Neuronal stem cell (in vitro differentiated cells): ENCODE measurements at regions not wholly inside any gene's neighbourhood (a gene's known extent, or its start where the extent isn't known, plus 50 kb on each side); places are given as distances from the start of the nearest gene placed in this dataset.

Experiments used
- DNase-seq: peaks from one replicate; pipeline ENCODE4 v3.0.0-alpha.2; 2013; ENCODE audit warnings: low spot score
- H2AFZ ChIP-seq: one replicate; pipeline ENCODE4 v1.6.1; 2013; ENCODE audit warnings: mild to moderate bottlenecking, low read length, inconsistent platforms
- H2AK5ac ChIP-seq: 2 replicates; pipeline ENCODE4 v1.6.1; 2013; ENCODE audit warnings: low read depth, mild to moderate bottlenecking, inconsistent platforms, low read length, moderate library complexity, mixed read lengths
- H2BK120ac ChIP-seq: 2 replicates; pipeline ENCODE4 v1.6.1; 2013; ENCODE audit warnings: low read depth, mild to moderate bottlenecking, inconsistent platforms, low read length, moderate library complexity, mixed read lengths
- H2BK12ac ChIP-seq: one replicate; pipeline ENCODE4 v1.6.1; 2013; ENCODE audit warnings: low read length, inconsistent platforms
- H2BK15ac ChIP-seq: 2 replicates; pipeline ENCODE4 v1.6.1; 2013; ENCODE audit warnings: mild to moderate bottlenecking, low read length, inconsistent platforms, mixed read lengths
- H2BK5ac ChIP-seq: one replicate; pipeline ENCODE4 v1.6.1; 2013; ENCODE audit warnings: inconsistent platforms, mild to moderate bottlenecking, low read length, moderate library complexity
- H3K14ac ChIP-seq: one replicate; pipeline ENCODE4 v1.6.1; 2013; ENCODE audit warnings: low read length, inconsistent platforms
- H3K18ac ChIP-seq: 2 replicates; pipeline ENCODE4 v1.6.1; 2013; ENCODE audit warnings: low read length, inconsistent platforms
- H3K23ac ChIP-seq: 2 replicates; pipeline ENCODE4 v1.6.1; 2013; ENCODE audit warnings: low read depth, mild to moderate bottlenecking, mixed read lengths, low read length, inconsistent platforms; ENCODE audit not compliant: poor library complexity
- H3K27ac ChIP-seq: replicated peaks from 3 replicates; pipeline ENCODE4 v1.5.1; 2013; ENCODE audit warnings: low read length, inconsistent platforms
- H3K27me3 ChIP-seq, 3 experiments: 2 replicates each; pipeline ENCODE4 v1.6.1; 2013; ENCODE audit warnings: low read length in 3 of 3, mild to moderate bottlenecking in 2 of 3, inconsistent platforms in 1 of 3, low read depth in 1 of 3, mixed read lengths in 1 of 3, moderate library complexity in 1 of 3; ENCODE audit not compliant: control insufficient read depth in 3 of 3, insufficient read depth in 3 of 3
- H3K36me3 ChIP-seq, 2 donors: replicated peaks in 1 of 2; 2 replicates each; pipeline ENCODE4 v1.6.1; 2013; ENCODE audit warnings: low read length in 2 of 2; ENCODE audit not compliant: control insufficient read depth in 2 of 2, insufficient read depth in 2 of 2
- H3K4ac ChIP-seq: 2 replicates; pipeline ENCODE4 v1.6.1; 2013; ENCODE audit warnings: inconsistent platforms, mild to moderate bottlenecking, low read length, moderate library complexity
- H3K4me1 ChIP-seq, 2 donors: 1 replicate in 1 of 2; 2 replicates in 1 of 2; pipeline ENCODE4 v1.6.1; 2013; ENCODE audit warnings: low read length in 2 of 2, low read depth in 1 of 2; ENCODE audit not compliant: control insufficient read depth in 2 of 2, insufficient read depth in 1 of 2
- H3K4me2 ChIP-seq: one replicate; pipeline ENCODE4 v1.6.1; 2013; ENCODE audit warnings: mild to moderate bottlenecking, low read length, inconsistent platforms; ENCODE audit not compliant: insufficient read depth, poor library complexity, severe bottlenecking
- H3K4me3 ChIP-seq, 2 donors: 2 replicates each; pipeline ENCODE4 v1.5.1; 2013; ENCODE audit warnings: low read length in 2 of 2, mild to moderate bottlenecking in 2 of 2, inconsistent platforms in 1 of 2, moderate library complexity in 1 of 2
- H3K79me1 ChIP-seq: one replicate; pipeline ENCODE4 v1.6.1; 2013; ENCODE audit warnings: low read depth, mild to moderate bottlenecking, inconsistent platforms, low read length, moderate library complexity
- H3K9ac ChIP-seq: one replicate; pipeline ENCODE4 v1.6.1; 2013; ENCODE audit warnings: mild to moderate bottlenecking, low read depth, low read length, inconsistent platforms; ENCODE audit not compliant: poor library complexity
- H3K9me3 ChIP-seq, 2 donors: replicated peaks in 1 of 2; 2 replicates each; pipeline versions ENCODE3 to v1.6.1; 2013; ENCODE audit warnings: low read length in 2 of 2, mild to moderate bottlenecking in 2 of 2, inconsistent platforms in 1 of 2, low read depth in 1 of 2, mixed read lengths in 1 of 2, moderate library complexity in 1 of 2; ENCODE audit not compliant: control insufficient read depth in 2 of 2, insufficient read depth in 1 of 2
- H4K8ac ChIP-seq: one replicate; pipeline ENCODE4 v1.6.1; 2013; ENCODE audit warnings: low read depth, mild to moderate bottlenecking, inconsistent platforms, low read length, moderate library complexity
- H4K91ac ChIP-seq: one replicate; pipeline ENCODE4 v1.6.1; 2013; ENCODE audit warnings: low read length, low read depth, mild to moderate bottlenecking, inconsistent platforms; ENCODE audit not compliant: poor library complexity
- WGBS, 2 donors: extraction: QIAGEN DNeasy Blood & Tissue Kit; methylation state at CpG; one replicate each; pipeline ENCODE4 v1.1.7; 2013; ENCODE audit warnings: missing lambda C conversion rate in 2 of 2, mixed read lengths in 1 of 2; ENCODE audit not compliant: insufficient read length in 2 of 2, insufficient replicate concordance in 1 of 2; ENCODE audit errors: extremely low coverage in 2 of 2; 5-methylcytosine and 5-hydroxymethylcytosine counted together

GRCh38 chr4:60865273-60865672 lies 334.9 kb upstream of the ADGRL3 start:
- no peak overlapping the region for H4K8ac ChIP-seq
- no peak overlapping the region for H2AK5ac ChIP-seq
- H3K14ac ChIP-seq: no peak overlapping the region
- DNase-seq: no peak
- H2BK12ac ChIP-seq: no peak overlapping the region
- H3K4me2 ChIP-seq: no peak overlapping the region
- no peaks in the 10 kb centered on the region for H3K27me3 ChIP-seq
- no CpG with 5 or more reads among the region's 4 CpGs for WGBS, 2 donors
- no peak overlapping the region for H2BK15ac ChIP-seq
- no peak overlapping the region for H3K4me3 ChIP-seq
- H3K9me3 ChIP-seq: no peaks in the 10 kb centered on the region
- no peak overlapping the region for H3K27ac ChIP-seq
- H3K9ac ChIP-seq: no peak overlapping the region
- H3K36me3 ChIP-seq: no peaks in the 10 kb centered on the region
- no peak overlapping the region for H2BK120ac ChIP-seq
- H4K91ac ChIP-seq: no peak overlapping the region
- no peak overlapping the region for H3K4ac ChIP-seq
- H3K4me1 ChIP-seq: no peaks in the 10 kb centered on the region
- no peak overlapping the region for H2BK5ac ChIP-seq
- no peak overlapping the region for H3K18ac ChIP-seq
- no peak overlapping the region for H2AFZ ChIP-seq
- no peak overlapping the region for H3K23ac ChIP-seq
- H3K79me1 ChIP-seq: no peaks in the 10 kb centered on the region

DNA sequence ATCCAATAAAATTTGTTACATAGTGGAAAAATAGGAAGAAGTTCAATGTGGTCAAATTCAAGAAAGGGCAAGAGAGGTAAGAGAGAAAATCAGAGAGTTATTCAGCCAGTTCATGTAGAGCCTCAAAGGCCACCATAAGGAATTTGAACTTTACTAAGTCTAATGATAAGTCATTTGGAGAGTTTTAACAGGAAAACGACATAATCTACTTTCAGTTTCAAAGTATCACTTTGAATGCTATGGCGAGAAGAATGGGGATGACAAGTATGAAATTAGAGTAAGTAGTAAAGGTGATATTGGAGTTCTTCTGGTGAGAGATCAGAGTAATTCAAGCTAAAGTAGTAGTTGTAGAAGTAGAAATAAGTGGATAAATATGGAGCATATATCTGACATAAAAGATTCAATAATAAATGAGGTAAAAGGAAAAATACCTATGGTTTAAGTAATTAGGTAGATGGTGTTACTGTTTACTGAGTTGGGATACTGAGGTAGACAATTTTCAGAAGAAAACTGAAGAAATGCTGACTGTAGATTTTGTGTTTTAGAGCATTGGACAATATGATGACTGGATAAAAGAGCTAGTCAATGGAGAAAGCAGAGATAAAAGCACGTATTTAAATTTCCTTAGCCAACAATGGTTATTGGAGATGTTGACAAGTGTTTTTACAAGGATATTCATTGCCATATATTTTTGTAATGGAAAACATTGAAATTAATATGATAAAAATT lies 331.7 kb upstream of the ADGRL3 start:
- H2BK120ac ChIP-seq: no peak overlapping the region
- H2AFZ ChIP-seq: no peak overlapping the region
- H3K27me3 ChIP-seq: no peaks in the 10 kb centered on the region
- no peak overlapping the region for H3K4me2 ChIP-seq
- no peaks in the 10 kb centered on the region for H3K36me3 ChIP-seq
- no peak overlapping the region for H3K14ac ChIP-seq
- no peak overlapping the region for H2BK12ac ChIP-seq
- no peaks in the 10 kb centered on the region for H3K9me3 ChIP-seq
- H3K27ac ChIP-seq: no peak overlapping the region
- H3K4me3 ChIP-seq: no peak overlapping the region
- no peak overlapping the region for H3K18ac ChIP-seq
- no peak overlapping the region for H4K8ac ChIP-seq
- H2BK15ac ChIP-seq: no peak overlapping the region
- H3K9ac ChIP-seq: no peak overlapping the region
- no peak overlapping the region for H3K4ac ChIP-seq
- H4K91ac ChIP-seq: no peak overlapping the region
- no peak overlapping the region for H2AK5ac ChIP-seq
- H2BK5ac ChIP-seq: no peak overlapping the region
- no peak for DNase-seq
- H3K23ac ChIP-seq: no peak overlapping the region
- 100% methylated on average over 1 of the region's 3 CpGs; no CpG with 5 or more reads in 1 of the 2 donors for WGBS, 2 donors
- no peaks in the 10 kb centered on the region for H3K79me1 ChIP-seq
- peaks cover 0 to under 1% of the 10 kb centered on the region in 2 donors for H3K4me1 ChIP-seq

GRCh38 chr4:60879135-60879701 lies 320.9 kb upstream of the ADGRL3 start:
- no peak overlapping the region for H3K4me2 ChIP-seq
- H3K36me3 ChIP-seq: no peaks in the 10 kb centered on the region
- no peak overlapping the region for H2BK120ac ChIP-seq
- no peak overlapping the region for H3K4me3 ChIP-seq
- H3K4me1 ChIP-seq: no peaks in the 10 kb centered on the region
- no peak overlapping the region for H2AFZ ChIP-seq
- H2BK15ac ChIP-seq: no peak overlapping the region
- no peak overlapping the region for H2BK12ac ChIP-seq
- no peak overlapping the region for H2AK5ac ChIP-seq
- H3K27ac ChIP-seq: no peak overlapping the region
- H3K4ac ChIP-seq: no peak overlapping the region
- no peak for DNase-seq
- H4K8ac ChIP-seq: no peak overlapping the region
- no peaks in the 10 kb centered on the region for H3K27me3 ChIP-seq
- H3K14ac ChIP-seq: no peak overlapping the region
- no CpG with 5 or more reads among the region's 1 CpG for WGBS, 2 donors
- H3K23ac ChIP-seq: no peak overlapping the region
- no peak overlapping the region for H4K91ac ChIP-seq
- H2BK5ac ChIP-seq: no peak overlapping the region
- peaks cover 0 to 7% of the 10 kb centered on the region in 2 donors for H3K9me3 ChIP-seq
- no peak overlapping the region for H3K18ac ChIP-seq
- H3K9ac ChIP-seq: no peak overlapping the region
- H3K79me1 ChIP-seq: no peaks in the 10 kb centered on the region

DNA sequence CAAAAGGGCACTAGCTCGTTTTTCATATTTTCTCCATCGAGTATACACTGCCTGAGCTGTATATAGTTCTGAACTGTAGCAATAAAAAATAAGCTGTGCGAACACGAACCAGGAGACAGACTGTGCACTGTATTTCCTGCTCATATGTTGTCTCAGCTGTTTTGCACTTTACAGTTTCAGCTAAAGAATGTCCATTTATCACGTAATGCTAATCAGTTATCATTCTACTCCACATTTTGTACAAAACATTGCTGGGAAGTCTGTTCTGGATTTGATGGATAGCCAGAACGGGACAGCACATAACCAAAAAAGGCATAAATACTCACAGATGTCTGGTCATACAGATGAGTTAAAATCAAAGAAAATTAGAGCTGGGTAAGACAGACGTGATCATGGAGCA lies 315.5 kb upstream of the ADGRL3 start:
- Histone ChIP-seq H2BK5ac (no peak overlapping the region), H2BK120ac (no peak overlapping the region), H3K27ac (no peak overlapping the region), H3K9ac (no peak overlapping the region), H3K36me3 (no peaks in the 10 kb centered on the region), H2BK12ac (no peak overlapping the region), H3K4ac (no peak overlapping the region), H3K4me1 (no peaks in the 10 kb centered on the region), H4K8ac (no peak overlapping the region), H3K4me3 (no peak overlapping the region), H2AK5ac (no peak overlapping the region), H3K18ac (no peak overlapping the region), H2AFZ (no peak overlapping the region), H3K23ac (no peak overlapping the region), H3K4me2 (no peak overlapping the region), H3K9me3 (peaks cover 0 to under 1% of the 10 kb centered on the region in 2 donors), H4K91ac (no peak overlapping the region), H3K27me3 (no peaks in the 10 kb centered on the region), H3K14ac (no peak overlapping the region), H2BK15ac (no peak overlapping the region), H3K79me1 (no peaks in the 10 kb centered on the region)
- no CpG with 5 or more reads among the region's 7 CpGs for WGBS, 2 donors
- DNase-seq: no peak
